CD4-positive, alpha-beta T cell (primary cell): ENCODE measurements at regions not wholly inside any gene's neighbourhood (a gene's known extent, or its start where the extent isn't known, plus 50 kb on each side); places are given as distances from the start of the nearest gene placed in this dataset.

ENCODE experiments used
- ATAC-seq: fragments of 200-7000 bp; cut with Tn5 transposase; one replicate; pipeline ENCODE4 v1.10.0; 2022; ENCODE audit warnings: mild to moderate bottlenecking; ENCODE audit not compliant: poor library complexity
- CTCF ChIA-PET: fragments of 350-600 bp; sonication (Branson Sonifier 250); formaldehyde crosslinking; loops from one replicate; lab custom pipeline; 2021; ENCODE audit warnings: antibody characterized with exemption, inconsistent platforms; lab: Charles Lee
- POLR2A ChIA-PET: fragments of 350-600 bp; sonication (Branson Sonifier 250); formaldehyde crosslinking; loops from one replicate; lab custom pipeline; 2021; ENCODE audit warnings: antibody characterized with exemption, inconsistent platforms; lab: Charles Lee
- DNase-seq, 14 experiments: peaks; one replicate each; pipeline ENCODE4 v3.0.0-alpha.2; 2013 to 2020; ENCODE audit warnings: mixed read lengths in 2 of 14
- H3K27ac ChIP-seq, 2 donors: one replicate each; pipeline versions ENCODE4 v1.5.1 to v1.7.0; 2013; ENCODE audit warnings: low read length in 2 of 2, low read depth in 1 of 2, mild to moderate bottlenecking in 1 of 2
- H3K27me3 ChIP-seq, 2 experiments: 1 replicate in 1 of 2; 2 replicates in 1 of 2; pipeline versions ENCODE4 v1.6.1 to v1.7.0; 2013; ENCODE audit warnings: low read length in 2 of 2, control low read depth in 1 of 2, mild to moderate bottlenecking in 1 of 2, moderate library complexity in 1 of 2; ENCODE audit not compliant: insufficient read depth in 2 of 2, control insufficient read depth in 1 of 2
- H3K36me3 ChIP-seq: one replicate; pipeline ENCODE4 v1.6.1; 2013; ENCODE audit warnings: low read length, control low read depth; ENCODE audit not compliant: insufficient read depth
- H3K4me1 ChIP-seq: one replicate; pipeline ENCODE4 v1.6.1; 2013; ENCODE audit warnings: low read length, control low read depth; ENCODE audit not compliant: insufficient read depth
- H3K4me3 ChIP-seq: one replicate; pipeline ENCODE4 v1.5.1; 2013; ENCODE audit warnings: mild to moderate bottlenecking, low read length, moderate library complexity
- H3K9me3 ChIP-seq, 2 experiments: 1 replicate in 1 of 2; 2 replicates in 1 of 2; pipeline versions ENCODE4 v1.6.1 to v1.7.0; 2013; ENCODE audit warnings: low read length in 2 of 2, mild to moderate bottlenecking in 2 of 2, control low read depth in 1 of 2, moderate library complexity in 1 of 2; ENCODE audit not compliant: control insufficient read depth in 1 of 2, insufficient read depth in 1 of 2
- H3K27ac Mint-ChIP-seq: one replicate; pipeline ENCODE4 v1.8.0; 2020; ENCODE audit warnings: mixed read lengths
- H3K27me3 Mint-ChIP-seq: one replicate; pipeline ENCODE4 v1.8.0; 2021; ENCODE audit warnings: mixed read lengths
- H3K36me3 Mint-ChIP-seq: one replicate; pipeline ENCODE4 v1.8.0; 2021; ENCODE audit warnings: low read depth, mixed read lengths
- H3K4me1 Mint-ChIP-seq: one replicate; pipeline ENCODE4 v1.8.0; 2021; ENCODE audit warnings: low read depth, mixed read lengths
- H3K4me3 Mint-ChIP-seq: one replicate; pipeline ENCODE4 v1.8.0; 2020; ENCODE audit warnings: mild to moderate bottlenecking, mixed read lengths
- H3K9me3 Mint-ChIP-seq: one replicate; pipeline ENCODE4 v1.8.0; 2020; ENCODE audit warnings: mixed read lengths
- CTCF ChIP-seq: fragments of 200-600 bp; IDR thresholded peaks from one replicate; pipeline ENCODE4 v1.8.0; 2022; ENCODE audit warnings: antibody characterized with exemption, mild to moderate bottlenecking
- intact Hi-C, 2 experiments: fragments of 100-400 bp; cut with DNase I in 1 of 2; cut with micrococcal nuclease in 1 of 2; formaldehyde crosslinking; loops; one replicate each; pipeline versions ENCODE4 v1.15.1 to v1.9.0; 2023 to 2025; cut with DNase I, micrococcal nuclease

GRCh38 chr2:238568455-238569440 lies 142.0 kb downstream of the ASB1 start:
- no peaks in the 10 kb centered on the region for H3K9me3 Mint-ChIP-seq
- Histone ChIP-seq H3K4me3 (no peak overlapping the region), H3K9me3 (peaks cover 0 to 6% of the 10 kb centered on the region in 2 experiments), H3K27me3 (no peaks in the 10 kb centered on the region), H3K27ac (no peak overlapping the region), H3K4me1 (no peaks in the 10 kb centered on the region), H3K36me3 (no peaks in the 10 kb centered on the region)
- CTCF ChIA-PET = no interaction called here
- DNase-seq (no peak), ATAC-seq (no peak)
- no peak for TF ChIP-seq CTCF
- intact Hi-C loops = no loop called here
- H3K36me3 Mint-ChIP-seq = no peaks in the 10 kb centered on the region
- POLR2A ChIA-PET = no interaction called here
- H3K27ac Mint-ChIP-seq = no peak overlapping the region
- H3K4me3 Mint-ChIP-seq = no peak overlapping the region
- no peaks in the 10 kb centered on the region for H3K4me1 Mint-ChIP-seq
- H3K27me3 Mint-ChIP-seq = no peaks in the 10 kb centered on the region

- Mint-ChIP-seq H3K9me3 (no peaks in the 10 kb centered on the region), H3K27me3 (no peaks in the 10 kb centered on the region), H3K4me3 (no peak overlapping the region), H3K27ac (no peak overlapping the region), H3K36me3 (no peaks in the 10 kb centered on the region), H3K4me1 (no peaks in the 10 kb centered on the region)
- H3K9me3 ChIP-seq = peaks cover 0 to 6% of the 10 kb centered on the region in 2 experiments
- H3K4me1 ChIP-seq = no peaks in the 10 kb centered on the region
- no peak overlapping the region for H3K27ac ChIP-seq
- H3K27me3 ChIP-seq = no peaks in the 10 kb centered on the region
- no peak overlapping the region for H3K4me3 ChIP-seq
- no peak for TF ChIP-seq CTCF
- POLR2A ChIA-PET = no interaction called here
- no peaks in the 10 kb centered on the region for H3K36me3 ChIP-seq
- ATAC-seq = no peak
- DNase-seq = no peak
- intact Hi-C loops = no loop called here
- CTCF ChIA-PET = no interaction called here
Observed at GRCh38 chr2:238569507-238570195, 142.9 kb downstream of the ASB1 start.

- H3K4me3 ChIP-seq = no peak overlapping the region
- Mint-ChIP-seq H3K27me3 (no peaks in the 10 kb centered on the region), H3K36me3 (no peaks in the 10 kb centered on the region), H3K4me3 (no peak overlapping the region), H3K27ac (no peak overlapping the region), H3K4me1 (no peaks in the 10 kb centered on the region), H3K9me3 (no peaks in the 10 kb centered on the region)
- CTCF ChIA-PET = no interaction called here
- no peaks in the 10 kb centered on the region for H3K36me3 ChIP-seq
- H3K9me3 ChIP-seq = peaks cover 0 to 6% of the 10 kb centered on the region in 2 experiments
- H3K4me1 ChIP-seq = no peaks in the 10 kb centered on the region
- no peak for TF ChIP-seq CTCF
- POLR2A ChIA-PET = no interaction called here
- no peak overlapping the region for H3K27ac ChIP-seq
- DNase-seq = no peak
- no peaks in the 10 kb centered on the region for H3K27me3 ChIP-seq
- intact Hi-C loops = no loop called here
- no peak for ATAC-seq
Observed at GRCh38 chr2:238570391-238570790, 143.7 kb downstream of the ASB1 start.
